PFSK-1 (cell line): ENCODE measurements at regions not wholly inside any gene's neighbourhood (a gene's known extent, or its start where the extent isn't known, plus 50 kb on each side); places are given as distances from the start of the nearest gene placed in this dataset.

Experiments
- POLR2AphosphoS5 ChIP-seq: IDR thresholded peaks from 2 replicates; pipeline ENCODE4 v1.6.1; 2012; ENCODE audit warnings: low read depth, mild to moderate bottlenecking, control low read depth, low read length, moderate library complexity
- REST ChIP-seq, 2 experiments: IDR thresholded peaks; 2 replicates each; pipeline versions ENCODE4 v1.6.1 to v1.8.0; 2011 to 2012; ENCODE audit warnings: low read depth in 2 of 2, low read length in 2 of 2, control low read depth in 1 of 2, inconsistent platforms in 1 of 2, mild to moderate bottlenecking in 1 of 2, moderate library complexity in 1 of 2; ENCODE audit not compliant: insufficient read depth in 1 of 2
- SIN3A ChIP-seq: IDR thresholded peaks from 2 replicates; pipeline ENCODE4 v1.6.1; 2012; ENCODE audit warnings: mild to moderate bottlenecking, low read length, moderate library complexity, borderline replicate concordance; ENCODE audit not compliant: insufficient read depth

GRCh38 chr10:28995497-28995896 lies 293.4 kb upstream of the LYZL1 start:
- TF ChIP-seq POLR2AphosphoS5: no peak
- no peak for TF ChIP-seq REST (IDR thresholded peaks at IDR 0.05; ENCODE audit: insufficient read depth in 1 of 2, low read depth in 2 of 2, low read length in 2 of 2)
- TF ChIP-seq SIN3A: no peak
